Memory B cell (primary cell): ENCODE measurements at regions not wholly inside any gene's neighbourhood (a gene's known extent, or its start where the extent isn't known, plus 50 kb on each side); places are given as distances from the start of the nearest gene placed in this dataset.
A peak's percentile ranks its signal among the peaks of the same experiment; 100 is the strongest.
"Not testable (repeated sequence)": the region's sequence is repeated elsewhere in the genome, so short reads cannot be mapped to it uniquely, and the experiment has no call there.

Source experiments
- ATAC-seq: fragments of 150-1000 bp; cut with Tn5 transposase; 2 replicates; pipeline ENCODE4 v1.10.0; 2021; ENCODE audit warnings: low read depth, mild to moderate bottlenecking, moderate library complexity
- DNase-seq, 2 donors: peaks; one replicate each; pipeline ENCODE4 v3.0.0; 2022; ENCODE audit warnings: low spot score in 2 of 2
- H3K27ac Mint-ChIP-seq: one replicate; pipeline ENCODE4 v1.8.0; 2022; ENCODE audit warnings: mild to moderate bottlenecking, moderate library complexity, mixed read lengths
- H3K27me3 Mint-ChIP-seq: one replicate; pipeline ENCODE4 v1.8.0; 2022; ENCODE audit warnings: mixed read lengths
- H3K36me3 Mint-ChIP-seq: one replicate; pipeline ENCODE4 v1.8.0; 2022; ENCODE audit warnings: mild to moderate bottlenecking, mixed read lengths
- H3K4me1 Mint-ChIP-seq: one replicate; pipeline ENCODE4 v1.8.0; 2022; ENCODE audit warnings: mixed read lengths
- H3K4me3 Mint-ChIP-seq: one replicate; pipeline ENCODE4 v1.8.0; 2022; ENCODE audit warnings: mild to moderate bottlenecking, moderate library complexity, mixed read lengths
- H3K9me3 Mint-ChIP-seq: one replicate; pipeline ENCODE4 v1.8.0; 2022; ENCODE audit warnings: mixed read lengths

DNA sequence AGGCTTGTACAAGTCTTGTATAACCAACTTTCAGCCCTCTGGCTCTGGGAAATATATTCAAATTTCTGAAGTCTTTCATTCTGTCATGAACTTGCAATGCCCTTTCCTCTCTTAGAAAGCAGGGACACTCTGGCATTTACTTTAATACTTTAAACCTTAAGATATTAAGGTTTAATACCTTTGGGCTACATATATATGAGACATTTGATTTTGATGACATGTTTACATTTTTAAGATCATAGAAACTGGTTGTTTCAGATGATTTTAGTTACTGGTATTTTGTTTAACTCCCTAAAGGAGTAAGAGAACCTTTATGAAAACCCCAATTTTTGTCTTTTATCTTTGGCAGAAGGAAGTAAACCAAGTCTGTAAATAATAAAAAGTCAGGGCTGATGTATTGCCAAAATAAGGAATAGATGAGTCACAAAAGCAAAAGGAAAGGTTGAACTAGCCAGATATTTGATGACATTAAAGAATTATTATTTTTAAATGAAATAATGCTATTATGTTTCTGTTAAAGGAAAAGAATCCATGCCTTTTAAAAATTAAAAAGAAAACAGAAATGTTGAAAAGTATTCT is 579.0 kb upstream of the CBLB start:
- Mint-ChIP-seq H3K9me3 (peaks cover 4% of the 10 kb centered on the region), H3K4me3 (no peak overlapping the region), H3K27ac (no peak overlapping the region), H3K4me1 (no peaks in the 10 kb centered on the region), H3K36me3 (peaks cover 4% of the 10 kb centered on the region), H3K27me3 (no peaks in the 10 kb centered on the region)
- DNase-seq, result no peak
- no peak for ATAC-seq

DNA sequence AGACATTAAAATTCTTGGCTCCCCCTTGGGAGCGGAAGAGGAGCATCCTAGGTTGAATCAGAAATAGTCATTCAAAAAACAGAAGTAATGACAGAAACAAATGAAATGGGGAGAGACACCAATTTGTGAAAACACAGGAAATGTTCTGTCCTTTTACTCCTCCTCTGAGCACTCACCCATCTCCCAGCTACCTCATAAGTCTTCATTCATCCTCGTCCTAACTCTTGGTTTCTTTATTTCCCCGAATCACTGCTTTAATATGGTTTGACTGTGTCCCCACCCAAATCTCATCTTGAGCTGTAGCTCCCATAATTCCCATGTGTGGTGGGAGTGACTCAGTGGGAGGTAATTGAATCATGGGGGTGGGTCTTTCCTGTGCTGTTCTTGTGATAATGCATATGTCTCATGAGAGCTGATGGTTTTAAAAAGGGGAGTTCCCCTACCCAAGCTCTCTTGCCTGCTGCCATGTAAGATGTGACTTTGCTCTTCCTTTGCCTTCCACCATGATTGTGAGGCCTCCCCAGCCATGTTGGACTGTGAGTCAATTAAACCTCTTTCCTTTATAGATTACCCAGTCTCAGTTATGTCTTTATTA is 579.7 kb upstream of the CBLB start:
- not testable (repeated sequence) for ATAC-seq, DNase-seq, H3K4me3 Mint-ChIP-seq, H3K4me1 Mint-ChIP-seq, H3K27me3 Mint-ChIP-seq, H3K9me3 Mint-ChIP-seq, H3K36me3 Mint-ChIP-seq
- peak overlapping the region; percentile 3 for H3K27ac Mint-ChIP-seq

DNA sequence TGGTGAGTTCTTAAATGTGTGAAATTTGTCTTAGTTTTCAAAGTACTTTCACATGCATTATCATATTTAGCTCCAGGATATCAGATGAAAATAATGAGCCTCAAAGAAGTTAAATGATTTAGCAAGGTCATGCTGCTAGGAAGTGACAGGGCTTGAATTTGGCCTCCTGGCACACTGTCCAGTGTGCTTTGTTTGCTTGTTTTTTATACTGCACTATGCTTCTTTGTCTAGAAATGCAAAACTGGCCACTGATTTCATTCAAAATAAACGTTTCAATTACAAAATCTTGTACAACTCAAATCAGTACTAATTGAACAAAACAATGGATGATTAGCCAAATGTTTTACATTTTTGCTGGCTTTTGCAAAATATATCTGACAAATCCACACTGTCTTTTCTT is 583.3 kb upstream of the CBLB start:
- Mint-ChIP-seq H3K36me3 (peaks cover 4% of the 10 kb centered on the region), H3K4me1 (no peaks in the 10 kb centered on the region), H3K27ac (no peak overlapping the region), H3K27me3 (no peaks in the 10 kb centered on the region), H3K9me3 (peaks cover 4% of the 10 kb centered on the region), H3K4me3 (no peak overlapping the region)
- DNase-seq (no peak), ATAC-seq (no peak)

DNA sequence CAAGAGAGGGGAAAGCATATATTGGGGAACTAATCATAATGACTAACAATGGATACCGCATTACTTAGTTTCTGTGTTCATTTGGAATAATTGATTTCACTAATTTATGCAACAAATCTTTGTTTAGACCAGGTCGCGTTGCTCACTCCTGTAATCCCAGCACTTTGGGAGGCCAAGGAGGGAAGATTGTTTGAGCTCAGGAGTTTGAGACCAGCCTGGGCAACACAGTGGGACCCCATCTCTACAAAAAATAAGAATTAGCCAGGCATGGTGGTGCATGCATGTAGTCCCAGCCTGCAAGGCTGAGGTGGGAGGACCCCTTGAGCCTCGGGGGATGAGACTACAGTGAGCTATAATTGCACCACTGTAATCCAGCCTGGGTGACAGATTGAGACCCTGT is 585.7 kb upstream of the CBLB start:
- DNase-seq, result no peak
- Mint-ChIP-seq H3K4me3 (no peak overlapping the region), H3K9me3 (no peaks in the 10 kb centered on the region), H3K27me3 (no peaks in the 10 kb centered on the region), H3K4me1 (peaks cover 2% of the 10 kb centered on the region), H3K36me3 (no peaks in the 10 kb centered on the region), H3K27ac (no peak overlapping the region)
- no peak for ATAC-seq

DNA sequence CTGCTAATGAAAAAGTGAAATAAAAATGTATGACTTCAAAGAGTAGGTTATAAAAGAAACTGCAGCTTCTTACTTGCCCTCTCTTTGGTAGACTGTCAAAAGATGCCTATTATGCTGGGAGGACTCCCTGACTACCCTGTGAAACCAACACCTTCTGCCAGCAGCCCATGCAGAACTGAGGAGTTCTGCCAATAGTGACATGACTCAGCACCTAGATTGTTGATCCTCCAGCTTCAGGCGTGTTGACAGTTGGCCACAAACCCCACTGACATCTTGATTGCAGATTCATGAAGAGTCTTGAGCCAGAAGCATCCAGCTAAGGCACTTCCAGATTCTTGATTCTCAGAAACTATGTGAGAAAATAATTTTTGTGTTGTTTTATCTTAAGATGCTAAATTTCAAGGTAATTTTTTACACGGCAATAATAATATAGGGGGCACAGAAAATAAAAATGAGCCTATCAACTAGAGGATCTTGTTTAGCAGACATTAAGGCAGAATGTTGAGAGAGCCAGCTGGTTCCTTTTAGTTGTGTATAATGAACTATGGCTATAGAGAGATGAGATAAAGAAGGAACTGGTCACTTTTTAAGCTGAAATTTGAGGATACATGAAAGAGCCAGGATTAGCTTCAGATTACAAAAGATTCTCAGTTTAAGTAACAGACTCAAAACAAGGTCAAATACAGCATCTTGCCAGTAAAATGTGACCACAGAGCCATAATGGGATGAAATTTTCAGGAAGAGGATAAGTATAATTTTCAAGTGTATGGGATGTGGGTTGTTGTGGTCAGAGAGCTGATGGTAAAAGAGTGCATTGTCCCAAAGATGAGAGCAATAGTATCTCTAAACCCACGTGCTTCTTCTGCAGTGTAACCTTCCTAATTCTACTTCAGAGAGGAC is 588.7 kb upstream of the CBLB start:
- DNase-seq (no peak), ATAC-seq (no peak)
- Mint-ChIP-seq H3K4me1 (peaks cover 2% of the 10 kb centered on the region), H3K36me3 (no peaks in the 10 kb centered on the region), H3K9me3 (no peaks in the 10 kb centered on the region), H3K4me3 (no peak overlapping the region), H3K27me3 (no peaks in the 10 kb centered on the region), H3K27ac (peak overlapping the region; percentile 10)

DNA sequence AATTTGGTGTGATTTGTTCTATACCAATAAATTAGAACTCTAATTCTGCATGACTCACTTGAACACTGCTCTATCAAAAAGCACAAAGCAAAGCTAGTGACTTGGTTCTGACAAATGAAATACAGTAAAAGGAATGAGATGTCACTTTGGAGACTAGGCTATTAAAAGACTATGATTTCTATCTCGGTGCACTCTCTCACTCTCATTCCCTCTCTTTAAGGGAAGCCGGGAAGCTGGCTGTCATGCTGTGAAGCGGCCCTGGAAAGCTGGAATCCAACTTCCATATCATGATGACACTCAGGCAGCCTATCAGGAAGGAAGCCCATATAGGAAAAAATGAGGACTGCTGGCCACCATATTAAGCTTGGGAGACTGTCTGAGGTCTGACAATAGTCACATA is 590.1 kb upstream of the CBLB start:
- H3K27me3 Mint-ChIP-seq, result no peaks in the 10 kb centered on the region
- ATAC-seq, result no peak
- H3K36me3 Mint-ChIP-seq, result no peaks in the 10 kb centered on the region
- no peaks in the 10 kb centered on the region for H3K9me3 Mint-ChIP-seq
- no peak for DNase-seq
- no peak overlapping the region for H3K27ac Mint-ChIP-seq
- no peak overlapping the region for H3K4me3 Mint-ChIP-seq
- peaks cover 2% of the 10 kb centered on the region for H3K4me1 Mint-ChIP-seq

DNA sequence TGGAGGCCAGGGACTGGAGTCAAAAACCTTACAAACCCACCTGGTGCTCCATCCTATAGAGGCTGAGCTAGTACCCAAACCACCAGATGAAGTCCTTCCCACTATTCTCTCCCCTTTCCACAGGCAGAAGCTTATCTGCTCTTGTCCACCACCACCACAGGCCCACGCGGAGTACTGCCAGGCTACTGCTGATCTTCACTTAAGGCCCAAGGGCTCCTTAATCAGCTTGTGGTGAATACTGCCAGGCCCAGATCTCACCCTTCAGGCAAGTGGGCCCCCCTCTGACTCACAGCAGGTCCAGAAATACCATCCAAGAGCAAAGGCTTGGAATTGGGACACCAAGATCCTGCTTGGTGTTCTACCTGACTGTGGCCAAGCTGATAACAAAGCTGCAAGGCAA is 598.1 kb upstream of the CBLB start:
- DNase-seq (no peak), ATAC-seq (no peak)
- H3K4me3 Mint-ChIP-seq, result no peak overlapping the region
- H3K27ac Mint-ChIP-seq, result no peak overlapping the region
- peaks cover 2% of the 10 kb centered on the region for H3K36me3 Mint-ChIP-seq
- peaks cover 7% of the 10 kb centered on the region for H3K9me3 Mint-ChIP-seq
- H3K4me1 Mint-ChIP-seq, result no peaks in the 10 kb centered on the region
- H3K27me3 Mint-ChIP-seq, result no peaks in the 10 kb centered on the region

DNA sequence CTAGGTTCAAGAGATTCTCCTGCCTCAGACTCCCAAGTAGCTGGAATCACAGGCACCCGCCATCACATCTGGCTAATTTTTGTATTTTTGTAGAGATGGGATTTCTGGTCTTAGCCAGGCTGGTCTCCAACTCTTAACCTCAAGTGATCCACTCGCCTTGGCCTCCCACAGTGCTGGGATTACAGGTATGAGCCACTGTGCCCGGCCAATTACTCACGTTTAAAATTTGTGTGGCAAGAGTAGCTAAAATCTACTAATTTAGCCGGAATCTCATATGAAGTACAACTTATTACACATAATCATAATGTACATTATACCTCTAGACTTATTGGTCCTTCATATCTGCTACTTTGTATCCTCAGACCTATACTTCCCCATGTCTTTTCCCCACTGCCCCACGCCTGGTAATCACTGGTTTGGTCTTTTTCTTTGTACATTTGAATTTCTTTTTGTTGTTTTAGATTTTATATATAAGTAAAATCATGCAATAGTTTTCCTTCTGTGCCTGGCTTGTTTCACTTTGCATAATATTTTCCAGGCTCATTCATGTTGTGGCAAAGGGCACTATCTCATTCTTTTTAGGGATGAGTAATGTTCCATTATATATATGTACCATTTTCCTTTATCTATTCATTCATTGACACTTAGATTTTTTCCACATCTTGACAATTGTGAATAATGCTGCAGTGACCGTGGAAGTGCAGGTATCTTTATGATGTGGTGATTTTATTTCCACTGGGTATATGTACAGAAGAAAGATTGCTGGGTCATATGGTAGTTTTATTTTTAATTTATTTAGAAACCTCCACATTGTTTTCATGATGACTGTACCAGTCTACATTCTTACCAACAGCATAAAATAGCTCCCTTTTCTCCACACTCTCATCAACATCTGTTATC is 605.0 kb upstream of the CBLB start:
- Mint-ChIP-seq H3K36me3 (peaks cover 6% of the 10 kb centered on the region), H3K27ac (no peak overlapping the region), H3K4me3 (no peak overlapping the region), H3K9me3 (peaks cover 16% of the 10 kb centered on the region), H3K27me3 (no peaks in the 10 kb centered on the region), H3K4me1 (no peaks in the 10 kb centered on the region)
- no peak for DNase-seq
- no peak for ATAC-seq

DNA sequence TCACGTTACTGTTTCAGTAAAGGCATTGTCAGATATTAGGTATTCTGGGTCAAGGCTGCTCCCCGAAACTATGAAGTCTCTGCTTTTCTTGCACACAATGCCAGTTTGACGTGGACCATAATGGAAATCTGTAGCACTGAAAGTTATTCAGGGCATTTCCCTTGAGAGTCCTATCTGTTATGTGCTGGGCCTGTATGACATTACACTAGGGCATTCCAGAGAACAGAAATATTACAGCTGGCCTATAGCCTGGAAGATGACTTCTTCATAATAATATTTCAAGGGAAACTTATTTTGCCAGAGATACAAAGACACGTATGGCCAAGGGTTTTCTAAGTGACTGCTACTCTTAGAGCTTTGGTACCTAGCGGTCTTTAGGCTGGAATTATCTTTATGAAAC is 613.6 kb upstream of the CBLB start:
- ATAC-seq (no peak), DNase-seq (no peak)
- Mint-ChIP-seq H3K4me3 (no peak overlapping the region), H3K4me1 (no peaks in the 10 kb centered on the region), H3K9me3 (peaks cover 16% of the 10 kb centered on the region), H3K27ac (no peak overlapping the region), H3K27me3 (no peaks in the 10 kb centered on the region), H3K36me3 (peaks cover 4% of the 10 kb centered on the region)

DNA sequence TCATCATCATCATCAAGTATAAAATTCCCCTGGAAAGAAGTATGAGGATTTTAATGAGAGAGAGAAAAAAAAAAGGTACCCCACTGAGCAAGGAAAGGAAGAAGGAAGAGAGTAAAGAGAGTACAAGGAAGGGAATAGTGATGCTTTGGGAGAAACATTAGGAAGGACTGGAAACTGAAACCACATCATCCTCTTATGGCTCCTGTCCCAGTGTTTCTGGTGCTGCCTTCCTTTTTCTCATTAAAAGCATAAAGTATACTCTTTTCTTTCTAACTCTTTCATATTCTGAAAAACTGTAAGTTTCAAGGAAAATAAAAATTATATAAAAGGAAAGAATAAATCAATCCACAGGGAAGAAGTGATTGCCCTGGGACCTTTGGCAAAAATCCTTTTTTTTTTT is 616.4 kb upstream of the CBLB start:
- no peak for DNase-seq
- no peak overlapping the region for H3K4me3 Mint-ChIP-seq
- no peaks in the 10 kb centered on the region for H3K27me3 Mint-ChIP-seq
- no peaks in the 10 kb centered on the region for H3K4me1 Mint-ChIP-seq
- ATAC-seq, result no peak
- no peaks in the 10 kb centered on the region for H3K36me3 Mint-ChIP-seq
- no peak overlapping the region for H3K27ac Mint-ChIP-seq
- peaks cover 4% of the 10 kb centered on the region for H3K9me3 Mint-ChIP-seq

DNA sequence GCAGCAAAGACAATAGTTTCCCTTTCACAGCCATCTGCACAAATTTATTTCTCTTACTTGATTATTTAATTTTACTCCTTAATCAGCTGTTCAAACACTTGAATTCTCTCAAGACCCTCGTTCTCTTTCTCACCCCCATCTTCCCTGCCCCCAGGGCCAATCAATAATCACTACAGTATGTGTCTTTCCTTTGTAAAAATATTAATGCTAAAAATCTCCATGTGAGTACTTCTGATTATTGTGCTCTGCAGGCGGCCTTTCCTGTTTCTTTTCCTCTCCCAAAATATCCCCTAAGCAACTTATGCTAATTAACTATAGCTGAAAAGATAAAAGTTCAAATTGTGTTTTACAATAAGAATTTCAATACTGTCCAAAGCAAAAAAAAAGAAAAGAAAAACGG is 617.0 kb upstream of the CBLB start:
- H3K36me3 Mint-ChIP-seq, result no peaks in the 10 kb centered on the region
- ATAC-seq, result no peak
- H3K27me3 Mint-ChIP-seq, result no peaks in the 10 kb centered on the region
- DNase-seq, result no peak
- H3K27ac Mint-ChIP-seq, result no peak overlapping the region
- no peaks in the 10 kb centered on the region for H3K4me1 Mint-ChIP-seq
- peaks cover 4% of the 10 kb centered on the region for H3K9me3 Mint-ChIP-seq
- H3K4me3 Mint-ChIP-seq, result no peak overlapping the region

DNA sequence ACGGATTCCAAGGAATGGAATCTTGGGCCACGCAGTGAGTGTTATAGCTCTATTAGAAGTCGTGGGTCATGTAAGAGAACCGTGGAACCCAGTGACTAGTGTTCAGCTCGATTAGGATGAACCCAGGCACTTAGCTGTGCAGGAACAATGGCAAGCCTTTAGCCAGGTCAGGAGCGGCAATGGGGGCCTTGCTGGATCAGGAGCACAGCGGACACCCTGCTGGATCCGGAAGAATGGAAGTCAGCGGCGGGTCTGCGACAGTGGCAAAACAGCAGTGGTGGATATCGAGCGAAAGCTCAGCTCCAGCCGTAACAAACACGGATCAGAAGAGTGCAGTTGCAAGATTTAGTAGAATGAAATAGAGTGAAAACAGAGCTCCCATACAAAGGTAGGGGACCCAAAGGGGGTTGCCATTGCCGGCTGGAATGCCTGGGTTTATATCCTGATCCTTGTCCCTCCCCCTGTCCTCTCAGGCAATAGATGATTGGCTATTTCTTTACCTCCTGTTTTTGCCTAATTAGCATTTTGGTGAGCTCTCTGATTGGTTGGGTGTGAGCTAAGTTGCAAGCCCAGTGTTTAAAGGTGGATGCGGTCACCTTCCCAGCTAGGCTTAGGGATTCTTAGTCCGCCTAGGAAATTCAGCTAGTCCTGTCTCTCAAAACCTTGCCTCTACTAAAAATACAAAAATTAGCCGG is 618.3 kb upstream of the CBLB start:
- ATAC-seq, H3K27me3 Mint-ChIP-seq, H3K4me1 Mint-ChIP-seq, H3K36me3 Mint-ChIP-seq, H3K9me3 Mint-ChIP-seq, H3K4me3 Mint-ChIP-seq, H3K27ac Mint-ChIP-seq, DNase-seq: not testable (repeated sequence)

DNA sequence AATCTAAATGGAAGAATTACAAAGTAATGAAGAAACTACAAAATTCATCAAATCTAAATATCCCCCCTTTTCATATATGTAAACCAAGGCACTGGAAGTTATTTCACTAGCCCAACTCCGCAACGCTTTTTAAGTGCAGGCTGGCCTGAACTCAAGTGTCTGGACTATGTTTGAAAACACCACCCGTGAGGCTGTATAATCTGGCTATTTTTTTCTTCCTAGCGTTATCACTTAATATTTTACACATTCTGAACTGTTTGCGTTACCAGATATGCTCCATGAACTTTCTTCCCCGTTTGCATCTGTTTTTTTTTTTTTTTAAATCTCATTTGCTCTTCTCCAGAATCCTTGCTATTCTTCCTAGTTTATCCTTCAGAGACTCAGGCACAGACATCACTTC is 619.5 kb upstream of the CBLB start:
- H3K27ac Mint-ChIP-seq, result no peak overlapping the region
- no peak for ATAC-seq
- H3K27me3 Mint-ChIP-seq, result no peaks in the 10 kb centered on the region
- DNase-seq, result no peak
- no peaks in the 10 kb centered on the region for H3K36me3 Mint-ChIP-seq
- no peaks in the 10 kb centered on the region for H3K4me1 Mint-ChIP-seq
- no peak overlapping the region for H3K4me3 Mint-ChIP-seq
- peaks cover 1% of the 10 kb centered on the region for H3K9me3 Mint-ChIP-seq
